Ammon's horn (tissue), 1 donor: ENCODE measurements at regions not wholly inside any gene's neighbourhood (a gene's known extent, or its start where the extent isn't known, plus 50 kb on each side); places are given as distances from the start of the nearest gene placed in this dataset.

Source experiments
- DNase-seq: peaks from one replicate; pipeline ENCODE4 v3.0.0-alpha.2; 2016; ENCODE audit warnings: low spot score

GRCh38 chrY:4483693-4484092, 516.4 kb upstream of the PCDH11Y start:
- DNase-seq, result peak; percentile 3
